ENCODE measurements at regions not wholly inside any gene's neighbourhood (a gene's known extent, or its start where the extent isn't known, plus 50 kb on each side); places are given as distances from the start of the nearest gene placed in this dataset.

DNA sequence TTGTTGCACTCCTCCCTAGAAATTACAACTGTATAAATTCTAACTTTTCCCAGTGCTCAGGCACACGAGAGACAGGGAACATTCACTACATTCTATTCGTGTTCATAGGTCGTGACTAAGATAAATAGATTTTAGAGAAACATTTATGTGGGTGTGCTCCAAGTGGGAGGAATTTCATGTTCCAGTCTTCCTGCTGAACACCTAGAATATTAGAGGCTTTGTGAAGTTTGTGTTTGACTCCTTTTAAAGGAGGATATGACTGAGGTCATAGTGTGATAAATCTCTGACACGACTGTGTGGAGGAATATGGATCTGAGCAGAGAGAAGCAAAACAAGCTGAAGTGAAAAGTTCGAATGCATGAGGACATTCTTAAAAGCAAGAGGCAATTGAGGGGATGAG is 355.3 kb downstream of the ZSWIM6 start:
- TF ChIP-seq, protein P1, sequence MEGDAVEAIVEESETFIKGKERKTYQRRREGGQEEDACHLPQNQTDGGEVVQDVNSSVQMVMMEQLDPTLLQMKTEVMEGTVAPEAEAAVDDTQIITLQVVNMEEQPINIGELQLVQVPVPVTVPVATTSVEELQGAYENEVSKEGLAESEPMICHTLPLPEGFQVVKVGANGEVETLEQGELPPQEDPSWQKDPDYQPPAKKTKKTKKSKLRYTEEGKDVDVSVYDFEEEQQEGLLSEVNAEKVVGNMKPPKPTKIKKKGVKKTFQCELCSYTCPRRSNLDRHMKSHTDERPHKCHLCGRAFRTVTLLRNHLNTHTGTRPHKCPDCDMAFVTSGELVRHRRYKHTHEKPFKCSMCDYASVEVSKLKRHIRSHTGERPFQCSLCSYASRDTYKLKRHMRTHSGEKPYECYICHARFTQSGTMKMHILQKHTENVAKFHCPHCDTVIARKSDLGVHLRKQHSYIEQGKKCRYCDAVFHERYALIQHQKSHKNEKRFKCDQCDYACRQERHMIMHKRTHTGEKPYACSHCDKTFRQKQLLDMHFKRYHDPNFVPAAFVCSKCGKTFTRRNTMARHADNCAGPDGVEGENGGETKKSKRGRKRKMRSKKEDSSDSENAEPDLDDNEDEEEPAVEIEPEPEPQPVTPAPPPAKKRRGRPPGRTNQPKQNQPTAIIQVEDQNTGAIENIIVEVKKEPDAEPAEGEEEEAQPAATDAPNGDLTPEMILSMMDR (IDR thresholded peaks at IDR 0.05), result no peak
- no peak for TF ChIP-seq POLR2A (IDR thresholded peaks at IDR 0.05)
